Hepatocyte (in vitro differentiated cells): ENCODE measurements at regions not wholly inside any gene's neighbourhood (a gene's known extent, or its start where the extent isn't known, plus 50 kb on each side); places are given as distances from the start of the nearest gene placed in this dataset.

Experiments used
- DNase-seq: peaks from one replicate; pipeline ENCODE4 v3.0.0-alpha.2; 2016; ENCODE audit warnings: low spot score
- H2AFZ ChIP-seq: fragments of 200-600 bp; sonication (generic); 2 replicates; pipeline ENCODE4 v1.6.0; 2016; ENCODE audit warnings: antibody characterized with exemption, mild to moderate bottlenecking
- H3K27ac ChIP-seq: fragments of 200-600 bp; sonication (generic); 2 replicates; pipeline ENCODE4 v1.5.1; 2016; ENCODE audit warnings: mild to moderate bottlenecking
- H3K27me3 ChIP-seq: fragments of 200-600 bp; sonication (generic); 2 replicates; pipeline ENCODE4 v1.6.1; 2016
- H3K36me3 ChIP-seq: fragments of 200-600 bp; sonication (generic); replicated peaks from 2 replicates; pipeline ENCODE4 v1.5.1; 2016; ENCODE audit warnings: low read depth; ENCODE audit not compliant: insufficient read depth
- H3K4me1 ChIP-seq: fragments of 200-600 bp; sonication (generic); 2 replicates; pipeline ENCODE4 v1.5.1; 2016; ENCODE audit warnings: mild to moderate bottlenecking, moderate library complexity; ENCODE audit not compliant: insufficient read depth
- H3K4me2 ChIP-seq: fragments of 200-600 bp; sonication (generic); 2 replicates; pipeline ENCODE4 v1.6.0; 2016
- H3K4me3 ChIP-seq: fragments of 200-600 bp; sonication (generic); 2 replicates; pipeline ENCODE4 v1.5.1; 2016; ENCODE audit warnings: mild to moderate bottlenecking
- H3K79me2 ChIP-seq: fragments of 200-600 bp; sonication (generic); 2 replicates; pipeline ENCODE4 v1.6.0; 2017; ENCODE audit warnings: mild to moderate bottlenecking
- H3K9me2 ChIP-seq: fragments of 200-600 bp; sonication (generic); replicated peaks from 2 replicates; pipeline ENCODE4 v1.6.0; 2017; ENCODE audit warnings: mild to moderate bottlenecking; ENCODE audit not compliant: insufficient read depth
- H3K9me3 ChIP-seq: fragments of 200-600 bp; sonication (generic); 2 replicates; pipeline ENCODE4 v1.5.1; 2016; ENCODE audit warnings: low read depth, mild to moderate bottlenecking
- H4K20me1 ChIP-seq: fragments of 200-600 bp; sonication (generic); 2 replicates; pipeline ENCODE4 v1.6.0; 2016; ENCODE audit warnings: mild to moderate bottlenecking; ENCODE audit not compliant: insufficient read depth, poor library complexity, severe bottlenecking
- CTCF ChIP-seq: fragments of 200-600 bp; sonication (generic); IDR thresholded peaks from 2 replicates; pipeline ENCODE4 v1.5.1; 2016; ENCODE audit warnings: antibody characterized with exemption, mild to moderate bottlenecking; ENCODE audit not compliant: poor library complexity
- EZH2 ChIP-seq: fragments of 200-600 bp; sonication (generic); IDR thresholded peaks from 2 replicates; pipeline ENCODE4 v1.6.1; 2016; ENCODE audit warnings: antibody characterized with exemption, mild to moderate bottlenecking, borderline replicate concordance
- EZH2phosphoT487 ChIP-seq: fragments of 200-600 bp; sonication (generic); IDR thresholded peaks from one replicate; pipeline ENCODE4 v1.6.1; 2018; ENCODE audit warnings: antibody characterized with exemption, mild to moderate bottlenecking, low read depth, moderate library complexity; ENCODE audit not compliant: unreplicated experiment, severe bottlenecking
- WGBS: methylation state at CpG from one replicate; pipeline ENCODE4 v1.1.6; 2016; ENCODE audit warnings: low lambda C conversion rate; ENCODE audit errors: missing lambda C conversion rate; 5-methylcytosine and 5-hydroxymethylcytosine counted together

GRCh38 chr18:69326094-69326493 is 74.6 kb upstream of the DOK6 start:
- H2AFZ ChIP-seq = no peak overlapping the region
- H3K36me3 ChIP-seq = no peaks in the 10 kb centered on the region
- H3K9me3 ChIP-seq = no peaks in the 10 kb centered on the region
- TF ChIP-seq CTCF = no peak
- no peak for TF ChIP-seq EZH2phosphoT487
- no peak for TF ChIP-seq EZH2
- H3K4me1 ChIP-seq = no peaks in the 10 kb centered on the region
- H3K27ac ChIP-seq = no peak overlapping the region
- no peaks in the 10 kb centered on the region for H4K20me1 ChIP-seq
- no peak for DNase-seq
- no peaks in the 10 kb centered on the region for H3K79me2 ChIP-seq
- H3K4me2 ChIP-seq = no peak overlapping the region
- no peaks in the 10 kb centered on the region for H3K27me3 ChIP-seq
- no peak overlapping the region for H3K4me3 ChIP-seq
- no peaks in the 10 kb centered on the region for H3K9me2 ChIP-seq

- H3K4me3 ChIP-seq = no peak overlapping the region
- H3K9me3 ChIP-seq = no peaks in the 10 kb centered on the region
- TF ChIP-seq EZH2phosphoT487 (no peak), CTCF (no peak), EZH2 (no peak)
- DNase-seq = no peak
- no peak overlapping the region for H2AFZ ChIP-seq
- no peaks in the 10 kb centered on the region for H3K27me3 ChIP-seq
- no peaks in the 10 kb centered on the region for H3K36me3 ChIP-seq
- no peaks in the 10 kb centered on the region for H3K79me2 ChIP-seq
- H3K9me2 ChIP-seq = no peaks in the 10 kb centered on the region
- WGBS = 92% methylated on average over 13 of the region's 13 CpGs
- no peak overlapping the region for H3K4me2 ChIP-seq
- no peaks in the 10 kb centered on the region for H3K4me1 ChIP-seq
- H4K20me1 ChIP-seq = no peaks in the 10 kb centered on the region
- no peak overlapping the region for H3K27ac ChIP-seq
Measured at GRCh38 chr18:69328086-69328485, 72.6 kb upstream of the DOK6 start.

GRCh38 chr18:69330385-69331005 is 70.2 kb upstream of the DOK6 start:
- Histone ChIP-seq H3K27me3 (no peaks in the 10 kb centered on the region), H3K9me3 (no peaks in the 10 kb centered on the region), H3K4me2 (peak overlapping the region; percentile 31), H3K27ac (peak overlapping the region; percentile 45), H3K4me3 (no peak overlapping the region), H3K79me2 (no peaks in the 10 kb centered on the region), H3K4me1 (no peaks in the 10 kb centered on the region), H4K20me1 (no peaks in the 10 kb centered on the region), H3K36me3 (no peaks in the 10 kb centered on the region), H3K9me2 (no peaks in the 10 kb centered on the region), H2AFZ (no peak overlapping the region)
- TF ChIP-seq EZH2 (no peak), CTCF (no peak), EZH2phosphoT487 (no peak)
- peak; percentile 28 for DNase-seq
- WGBS = 46% methylated on average over 4 of the region's 4 CpGs
